Glutamatergic neuron (in vitro differentiated cells): ENCODE measurements at regions not wholly inside any gene's neighbourhood (a gene's known extent, or its start where the extent isn't known, plus 50 kb on each side); places are given as distances from the start of the nearest gene placed in this dataset.

Source experiments
- DNase-seq: peaks from one replicate; pipeline ENCODE4 v3.0.0; 2022
- H3K27ac Mint-ChIP-seq: one replicate; pipeline ENCODE4 v1.8.0; 2020; ENCODE audit warnings: mild to moderate bottlenecking, mixed read lengths, inconsistent platforms; ENCODE audit not compliant: unreplicated experiment
- H3K27me3 Mint-ChIP-seq: one replicate; pipeline ENCODE4 v1.8.0; 2020; ENCODE audit warnings: mild to moderate bottlenecking, moderate library complexity, mixed read lengths, inconsistent platforms; ENCODE audit not compliant: unreplicated experiment
- H3K36me3 Mint-ChIP-seq: one replicate; pipeline ENCODE4 v1.8.0; 2020; ENCODE audit warnings: mild to moderate bottlenecking, mixed read lengths, inconsistent platforms; ENCODE audit not compliant: unreplicated experiment
- H3K4me1 Mint-ChIP-seq: one replicate; pipeline ENCODE4 v1.8.0; 2020; ENCODE audit warnings: mild to moderate bottlenecking, low read depth, mixed read lengths, inconsistent platforms; ENCODE audit not compliant: unreplicated experiment
- H3K4me3 Mint-ChIP-seq: one replicate; pipeline ENCODE4 v1.8.0; 2020; ENCODE audit warnings: mild to moderate bottlenecking, mixed read lengths, inconsistent platforms; ENCODE audit not compliant: unreplicated experiment
- H3K9me3 Mint-ChIP-seq: one replicate; pipeline ENCODE4 v1.8.0; 2020; ENCODE audit warnings: mild to moderate bottlenecking, moderate library complexity, mixed read lengths, inconsistent platforms; ENCODE audit not compliant: unreplicated experiment
- CTCF ChIP-seq: fragments of 200-600 bp; sonication (generic); IDR thresholded peaks from one replicate; pipeline ENCODE4 v1.5.0; 2021; ENCODE audit not compliant: partially characterized antibody, unreplicated experiment

GRCh38 chr5:15079566-15079965 lies 208.0 kb upstream of the ANKH start:
- H3K4me1 Mint-ChIP-seq = peaks cover 2% of the 10 kb centered on the region
- H3K36me3 Mint-ChIP-seq = peaks cover 11% of the 10 kb centered on the region
- H3K4me3 Mint-ChIP-seq = no peak overlapping the region
- peaks cover 3% of the 10 kb centered on the region for H3K9me3 Mint-ChIP-seq
- TF ChIP-seq CTCF = no peak
- H3K27ac Mint-ChIP-seq = no peak overlapping the region
- peaks cover 1% of the 10 kb centered on the region for H3K27me3 Mint-ChIP-seq
- DNase-seq = no peak

- no peaks in the 10 kb centered on the region for H3K4me1 Mint-ChIP-seq
- H3K27ac Mint-ChIP-seq = no peak overlapping the region
- no peaks in the 10 kb centered on the region for H3K36me3 Mint-ChIP-seq
- H3K4me3 Mint-ChIP-seq = no peak overlapping the region
- H3K27me3 Mint-ChIP-seq = peaks cover 1% of the 10 kb centered on the region
- no peaks in the 10 kb centered on the region for H3K9me3 Mint-ChIP-seq
- no peak for DNase-seq
- TF ChIP-seq CTCF = no peak
Measured at GRCh38 chr5:15074651-15075050, 203.1 kb upstream of the ANKH start.

- Mint-ChIP-seq H3K4me1 (no peaks in the 10 kb centered on the region), H3K27me3 (peaks cover 1% of the 10 kb centered on the region), H3K36me3 (no peaks in the 10 kb centered on the region), H3K27ac (no peak overlapping the region), H3K9me3 (no peaks in the 10 kb centered on the region), H3K4me3 (no peak overlapping the region)
- TF ChIP-seq CTCF = no peak
- no peak for DNase-seq
Measured at GRCh38 chr5:15073453-15073852, 201.9 kb upstream of the ANKH start.

- Mint-ChIP-seq H3K4me1 (no peaks in the 10 kb centered on the region), H3K36me3 (no peaks in the 10 kb centered on the region), H3K9me3 (no peaks in the 10 kb centered on the region), H3K27me3 (peaks cover 1% of the 10 kb centered on the region), H3K4me3 (no peak overlapping the region), H3K27ac (no peak overlapping the region)
- no peak for DNase-seq
- TF ChIP-seq CTCF = no peak
Measured at GRCh38 chr5:15070907-15071306, 199.3 kb upstream of the ANKH start.

GRCh38 chr5:15069407-15069905 lies 197.9 kb upstream of the ANKH start:
- no peak for TF ChIP-seq CTCF
- DNase-seq = no peak
- Mint-ChIP-seq H3K36me3 (no peaks in the 10 kb centered on the region), H3K27ac (no peak overlapping the region), H3K4me1 (no peaks in the 10 kb centered on the region), H3K27me3 (peaks cover 4% of the 10 kb centered on the region), H3K9me3 (no peaks in the 10 kb centered on the region), H3K4me3 (no peak overlapping the region)
